ENCODE measurements at regions not wholly inside any gene's neighbourhood (a gene's known extent, or its start where the extent isn't known, plus 50 kb on each side); places are given as distances from the start of the nearest gene placed in this dataset.
"Not testable (repeated sequence)": the region's sequence is repeated elsewhere in the genome, so short reads cannot be mapped to it uniquely, and the experiment has no call there.

GRCh38 chr5:126003309-126003708, 419.9 kb upstream of the GRAMD2B start:
- DNase-seq (ENCODE audit: low spot score) = peak; percentile 8

DNA sequence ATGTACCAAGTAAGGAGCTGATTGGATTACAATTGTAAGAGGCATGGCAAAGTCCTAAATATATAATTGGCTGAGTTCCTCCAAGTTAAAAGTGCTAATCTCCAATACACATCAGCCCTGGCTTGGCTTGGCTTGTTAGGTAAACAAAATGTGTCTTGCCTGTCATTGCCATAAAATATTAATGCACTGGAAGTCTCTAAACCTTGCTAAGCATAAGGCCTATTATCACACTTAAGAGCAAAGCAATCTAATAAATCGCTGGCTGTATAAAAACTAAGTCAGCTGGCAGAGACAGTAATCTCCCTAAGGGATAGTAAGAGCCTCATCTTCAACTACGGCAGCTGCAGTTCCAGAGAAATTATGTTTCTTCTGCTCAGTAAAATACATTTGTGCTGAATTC, 418.6 kb upstream of the GRAMD2B start:
- DNase-seq (ENCODE audit: low spot score) = no peak

- DNase-seq (ENCODE audit: low spot score) = no peak
These were observed 415.4 kb upstream of the GRAMD2B start for GRCh38 chr5:126007841-126008240.

DNA sequence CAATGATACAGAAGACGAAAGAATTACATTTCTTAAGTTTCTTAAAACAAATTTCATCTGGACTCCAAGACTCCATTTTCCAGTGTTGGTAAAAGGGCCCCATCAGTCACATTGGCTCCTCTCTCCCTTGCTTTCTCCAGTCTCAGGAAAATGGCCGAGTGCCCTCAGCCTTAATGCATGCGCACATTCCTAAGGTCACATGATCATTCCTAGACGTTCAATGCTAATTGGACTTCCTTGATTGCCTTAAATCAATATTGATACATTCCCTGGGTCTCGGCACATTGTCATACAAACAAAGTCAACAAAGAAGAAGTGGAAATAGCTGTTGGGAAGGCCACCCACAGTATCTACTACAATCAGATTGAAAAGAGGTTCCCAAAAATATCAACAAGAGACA, 413.6 kb upstream of the GRAMD2B start:
- DNase-seq (ENCODE audit: low spot score) = no peak

GRCh38 chr5:126011526-126011925, 411.7 kb upstream of the GRAMD2B start:
- not testable (repeated sequence) for DNase-seq (ENCODE audit: low spot score)

DNA sequence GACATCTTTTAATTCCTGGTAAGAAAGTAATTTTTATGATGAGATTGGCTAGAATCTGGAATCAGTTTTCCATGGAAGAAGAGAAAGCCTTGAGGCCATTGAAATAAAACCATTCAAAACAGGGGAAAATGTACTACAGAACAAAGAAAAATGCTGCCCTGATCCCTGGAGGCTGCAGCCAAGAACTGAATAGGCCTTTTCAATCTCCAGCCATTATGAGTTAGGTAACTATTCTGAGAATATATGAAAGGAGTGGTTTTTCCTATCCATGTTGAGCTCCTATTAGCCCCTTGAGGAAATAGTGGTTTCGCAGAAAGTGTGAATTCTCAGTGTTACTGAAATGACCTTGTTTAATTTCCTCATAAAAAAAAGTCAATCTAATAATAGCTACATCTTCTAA, 408.5 kb upstream of the GRAMD2B start:
- DNase-seq (ENCODE audit: low spot score) = no peak

- DNase-seq (ENCODE audit: low spot score) = no peak
These were observed 407.7 kb upstream of the GRAMD2B start for GRCh38 chr5:126015235-126016181.

DNA sequence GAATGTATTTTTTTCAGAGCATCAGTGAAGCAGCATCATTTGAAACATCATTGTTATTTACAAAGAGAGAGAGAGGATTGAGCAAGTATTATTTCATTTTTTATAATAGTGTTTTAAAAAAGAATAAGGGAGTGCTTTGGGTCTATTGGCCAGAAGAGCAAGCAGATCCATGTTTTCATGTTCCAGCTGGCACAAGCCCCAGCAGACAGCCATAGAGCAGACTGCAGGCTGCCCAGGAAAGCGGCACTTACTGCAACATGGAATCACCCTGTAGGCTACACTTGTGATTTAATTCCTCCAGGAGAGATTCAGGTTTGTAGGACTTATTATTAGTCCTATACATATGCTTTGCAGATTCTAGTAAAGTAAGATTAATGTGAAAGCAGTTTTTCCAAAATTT, 407.0 kb upstream of the GRAMD2B start:
- no peak for DNase-seq (ENCODE audit: low spot score)

GRCh38 chr5:126017096-126017495, 406.1 kb upstream of the GRAMD2B start:
- DNase-seq (ENCODE audit: low spot score) = no peak

DNA sequence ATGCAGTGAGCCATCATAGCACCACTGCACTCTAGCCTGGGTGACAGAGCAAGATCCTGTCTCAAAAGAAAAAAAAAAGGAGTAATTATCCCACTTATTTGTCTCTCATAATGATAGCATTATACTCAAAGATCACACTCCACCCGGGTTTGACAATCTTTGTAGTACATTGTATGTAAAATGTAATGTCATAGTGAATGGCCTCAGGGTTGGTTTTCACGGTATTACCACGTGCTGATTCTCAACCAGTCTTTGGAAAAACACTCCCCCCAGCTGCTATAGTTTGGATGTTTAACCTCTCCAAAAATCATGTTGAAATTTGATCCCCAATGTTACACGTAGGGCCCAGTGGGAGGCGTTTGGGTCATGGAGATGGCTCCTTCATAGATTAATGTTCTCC, 402.4 kb upstream of the GRAMD2B start:
- DNase-seq (ENCODE audit: low spot score) = no peak

DNA sequence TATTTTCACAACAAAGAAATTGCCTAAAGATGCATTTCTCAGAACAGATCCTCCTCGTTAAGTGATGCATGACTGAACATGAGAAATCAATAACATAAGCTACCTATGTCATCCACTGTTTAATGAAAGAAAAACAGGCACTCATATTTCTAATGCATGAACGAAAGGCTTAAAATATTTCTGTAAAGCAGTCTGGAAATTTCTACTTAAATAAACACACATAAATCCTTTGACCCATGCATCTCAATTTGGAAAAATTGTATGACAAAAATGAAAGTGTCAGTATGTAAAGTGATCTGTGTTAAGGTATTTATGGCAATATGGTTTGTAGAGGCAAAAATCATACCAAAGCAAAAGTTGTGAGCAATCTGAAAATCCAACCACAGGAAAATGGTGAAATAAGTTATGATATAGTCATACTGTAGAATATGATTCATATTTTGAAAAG, 399.2 kb upstream of the GRAMD2B start:
- no peak for DNase-seq (ENCODE audit: low spot score)

GRCh38 chr5:126027149-126027548, 396.1 kb upstream of the GRAMD2B start:
- DNase-seq (ENCODE audit: low spot score) = no peak

GRCh38 chr5:126027652-126028051, 395.6 kb upstream of the GRAMD2B start:
- no peak for DNase-seq (ENCODE audit: low spot score)

- DNase-seq (ENCODE audit: low spot score) = no peak
These were observed 394.9 kb upstream of the GRAMD2B start for GRCh38 chr5:126028336-126028735.

DNA sequence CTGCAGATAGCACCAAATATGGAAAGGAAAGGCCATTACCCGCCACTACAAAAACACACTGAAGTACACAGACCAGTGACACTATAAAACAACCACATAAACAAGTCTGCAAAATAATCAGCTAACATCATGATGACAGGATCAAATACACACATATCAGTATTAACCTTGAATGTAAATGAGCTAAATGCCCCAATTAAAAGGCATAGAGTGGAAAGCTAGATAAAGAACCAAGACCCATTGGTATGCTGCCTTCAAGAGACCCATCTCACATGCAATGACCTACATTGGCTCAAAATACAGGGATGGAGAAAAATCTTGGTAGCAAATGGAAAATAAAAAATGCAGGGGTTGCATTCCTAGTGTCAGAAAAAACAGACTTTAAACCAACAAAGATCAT, 393.9 kb upstream of the GRAMD2B start:
- DNase-seq (ENCODE audit: low spot score) = not testable (repeated sequence)

DNA sequence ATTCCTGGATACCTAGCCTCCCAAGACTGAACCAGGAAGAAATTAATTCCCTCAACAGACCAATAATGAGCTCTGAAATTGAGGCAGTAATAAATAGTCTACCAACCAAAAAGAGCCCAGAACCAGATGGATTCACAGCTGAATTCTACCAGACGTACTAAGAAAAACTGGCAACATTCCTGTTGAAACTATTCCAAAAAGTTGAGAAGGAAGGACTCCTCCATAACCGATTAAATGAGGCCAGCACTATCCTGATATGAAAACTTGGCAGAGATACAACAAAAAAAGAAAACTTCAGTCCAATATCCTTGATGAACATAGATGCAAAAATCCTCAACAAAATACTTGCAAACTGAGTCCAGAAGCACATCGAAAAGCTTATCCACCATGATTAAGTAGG, 392.5 kb upstream of the GRAMD2B start:
- no peak for DNase-seq (ENCODE audit: low spot score)

DNA sequence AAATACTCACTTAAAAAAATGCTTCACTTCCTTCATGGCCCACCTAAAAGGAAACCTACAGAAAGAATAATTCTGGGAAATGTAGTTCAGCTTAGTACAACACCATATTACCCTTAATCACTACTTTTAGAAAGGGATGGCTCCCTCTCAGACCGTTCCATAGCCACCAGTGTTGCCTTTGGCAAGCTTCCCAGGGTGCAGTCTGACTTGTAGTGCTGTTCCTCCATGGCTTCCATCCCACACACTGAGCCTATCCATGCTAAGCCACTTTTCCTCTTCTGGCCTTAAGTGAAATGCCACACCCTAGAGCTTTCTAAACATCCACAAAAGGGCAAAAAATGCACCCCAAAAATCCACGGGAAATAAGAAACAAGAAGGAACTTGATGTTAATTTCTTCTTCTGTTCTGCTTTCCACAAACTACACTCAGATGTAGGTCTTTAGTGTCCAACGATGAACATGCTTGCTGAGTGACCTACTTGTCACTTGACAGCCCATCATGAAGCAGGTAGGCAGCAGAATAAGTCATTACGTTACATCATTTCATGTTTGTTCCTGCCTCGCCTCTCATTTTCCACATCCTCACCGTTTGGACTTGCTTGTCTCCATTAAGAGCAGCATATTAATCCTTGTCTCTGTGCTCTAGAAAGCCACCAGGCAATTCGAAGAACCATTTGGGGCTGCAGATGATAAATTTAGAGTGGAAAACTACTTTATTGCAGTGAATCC, 391.1 kb upstream of the GRAMD2B start:
- no peak for DNase-seq (ENCODE audit: low spot score)

GRCh38 chr5:126043688-126044087, 379.5 kb upstream of the GRAMD2B start:
- no peak for DNase-seq (ENCODE audit: low spot score)

- DNase-seq (ENCODE audit: low spot score) = no peak
These were observed 379.0 kb upstream of the GRAMD2B start for GRCh38 chr5:126044111-126044668.

GRCh38 chr5:126044931-126045565, 378.2 kb upstream of the GRAMD2B start:
- DNase-seq (ENCODE audit: low spot score) = no peak

- DNase-seq (ENCODE audit: low spot score) = no peak
These were observed 376.9 kb upstream of the GRAMD2B start for GRCh38 chr5:126046318-126046717.

GRCh38 chr5:126046846-126047571, 376.2 kb upstream of the GRAMD2B start:
- DNase-seq (ENCODE audit: low spot score) = no peak

Measured in GM03348 (cell line).